ENCODE measurements at regions not wholly inside any gene's neighbourhood (a gene's known extent, or its start where the extent isn't known, plus 50 kb on each side); places are given as distances from the start of the nearest gene placed in this dataset.

DNA sequence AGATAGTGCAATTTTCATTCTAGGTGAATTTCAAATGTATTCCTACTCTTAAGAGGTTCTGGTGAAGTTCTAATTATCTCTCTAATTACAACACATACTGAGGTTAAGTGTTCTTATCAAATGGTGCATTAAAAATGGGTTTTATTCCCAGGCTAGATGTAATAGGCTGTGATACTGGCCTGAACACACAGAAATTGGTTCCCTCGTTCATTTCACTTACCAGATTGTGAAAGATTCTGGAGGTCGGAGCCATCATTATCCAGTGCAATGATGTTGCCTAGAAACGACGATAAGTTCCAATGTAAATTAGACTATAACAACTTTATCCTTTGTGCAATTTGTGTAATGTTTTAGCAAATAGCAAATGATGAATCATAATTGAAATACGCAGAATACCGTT lies 172.6 kb upstream of the SOX4 start:
- no peak for TF ChIP-seq SIN3A (IDR thresholded peaks at IDR 0.05; ENCODE audit: borderline replicate concordance, insufficient read depth, low read depth, low read length)
- TF ChIP-seq, protein P1, sequence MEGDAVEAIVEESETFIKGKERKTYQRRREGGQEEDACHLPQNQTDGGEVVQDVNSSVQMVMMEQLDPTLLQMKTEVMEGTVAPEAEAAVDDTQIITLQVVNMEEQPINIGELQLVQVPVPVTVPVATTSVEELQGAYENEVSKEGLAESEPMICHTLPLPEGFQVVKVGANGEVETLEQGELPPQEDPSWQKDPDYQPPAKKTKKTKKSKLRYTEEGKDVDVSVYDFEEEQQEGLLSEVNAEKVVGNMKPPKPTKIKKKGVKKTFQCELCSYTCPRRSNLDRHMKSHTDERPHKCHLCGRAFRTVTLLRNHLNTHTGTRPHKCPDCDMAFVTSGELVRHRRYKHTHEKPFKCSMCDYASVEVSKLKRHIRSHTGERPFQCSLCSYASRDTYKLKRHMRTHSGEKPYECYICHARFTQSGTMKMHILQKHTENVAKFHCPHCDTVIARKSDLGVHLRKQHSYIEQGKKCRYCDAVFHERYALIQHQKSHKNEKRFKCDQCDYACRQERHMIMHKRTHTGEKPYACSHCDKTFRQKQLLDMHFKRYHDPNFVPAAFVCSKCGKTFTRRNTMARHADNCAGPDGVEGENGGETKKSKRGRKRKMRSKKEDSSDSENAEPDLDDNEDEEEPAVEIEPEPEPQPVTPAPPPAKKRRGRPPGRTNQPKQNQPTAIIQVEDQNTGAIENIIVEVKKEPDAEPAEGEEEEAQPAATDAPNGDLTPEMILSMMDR (IDR thresholded peaks at IDR 0.05): no peak
